DMS114 treated with DMSO at 0.1 percent for 48 hours (cell line): ENCODE measurements at regions not wholly inside any gene's neighbourhood (a gene's known extent, or its start where the extent isn't known, plus 50 kb on each side); places are given as distances from the start of the nearest gene placed in this dataset.
"Not testable (repeated sequence)": the region's sequence is repeated elsewhere in the genome, so short reads cannot be mapped to it uniquely, and the experiment has no call there.

Source experiments
- DNase-seq: peaks from one replicate; lab custom pipeline; 2025; ENCODE audit not compliant: unreplicated experiment; lab: John Stamatoyannopoulos, UW

GRCh38 chr6:1445650-1446330 is 56.4 kb downstream of the FOXF2 start:
- DNase-seq: no peak

- DNase-seq: no peak
Observed at GRCh38 chr6:1449896-1450295, 60.5 kb downstream of the FOXF2 start.

GRCh38 chr6:1453024-1453423 is 63.6 kb downstream of the FOXF2 start:
- no peak for DNase-seq

DNA sequence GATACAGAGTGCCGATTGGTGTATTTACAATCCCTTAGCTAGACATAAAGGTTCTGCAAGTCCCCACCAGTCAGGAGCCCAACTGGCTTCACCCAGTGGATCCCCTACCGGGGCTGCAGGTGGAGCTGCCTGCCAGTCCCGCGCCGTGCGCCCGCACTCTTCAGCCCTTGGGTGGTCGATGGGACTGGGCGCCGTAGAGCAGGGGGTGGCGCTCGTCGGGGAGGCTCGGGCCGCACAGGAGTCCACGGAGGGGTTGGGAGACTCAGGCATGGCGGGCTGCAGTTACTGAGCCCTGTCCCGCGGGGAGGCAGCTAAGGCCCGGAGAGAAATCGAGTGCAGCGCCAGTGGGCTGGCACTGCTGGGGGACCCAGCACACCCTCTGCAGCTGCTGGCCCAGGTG is 67.4 kb downstream of the FOXF2 start:
- DNase-seq: not testable (repeated sequence)

GRCh38 chr6:1461207-1461606 is 71.8 kb downstream of the FOXF2 start:
- no peak for DNase-seq

DNA sequence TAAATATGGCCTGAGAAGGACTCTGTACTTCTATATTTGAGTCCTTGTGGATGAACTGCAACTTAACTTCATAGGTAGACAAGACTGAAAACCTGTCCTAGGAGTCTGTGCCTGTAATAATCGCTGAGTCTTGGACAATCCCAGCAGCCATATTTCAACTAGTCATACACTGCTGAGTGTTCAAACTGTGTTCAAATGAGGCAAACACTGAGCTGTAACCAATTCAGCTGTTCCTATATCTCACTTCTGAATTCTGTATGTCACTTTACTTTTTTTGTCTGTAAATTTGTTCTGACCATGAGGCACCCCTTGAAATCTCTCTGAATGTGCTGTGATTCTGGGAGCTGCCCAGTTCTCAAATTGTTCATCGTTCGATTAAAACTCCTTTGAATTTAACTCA is 72.4 kb downstream of the FOXF2 start:
- DNase-seq: no peak

DNA sequence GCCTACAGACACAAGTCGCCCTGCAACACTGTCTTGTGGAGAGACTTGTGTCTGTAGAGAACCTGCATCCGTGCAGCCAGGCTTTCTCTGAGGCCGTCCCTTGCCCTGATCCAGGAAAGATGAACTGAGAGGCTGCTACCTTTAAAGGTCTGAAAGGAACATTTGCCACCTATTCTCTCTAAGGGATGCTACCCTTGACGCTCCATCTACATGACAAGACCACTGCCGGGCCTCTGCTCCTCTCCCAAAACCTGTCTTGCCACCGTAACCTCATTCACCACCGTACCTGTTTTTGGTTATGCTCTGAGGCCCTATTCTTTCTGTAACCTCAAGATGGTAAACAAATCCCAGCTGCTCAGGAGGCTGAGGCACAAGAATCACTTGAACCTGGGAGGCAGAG is 73.9 kb downstream of the FOXF2 start:
- no peak for DNase-seq

DNA sequence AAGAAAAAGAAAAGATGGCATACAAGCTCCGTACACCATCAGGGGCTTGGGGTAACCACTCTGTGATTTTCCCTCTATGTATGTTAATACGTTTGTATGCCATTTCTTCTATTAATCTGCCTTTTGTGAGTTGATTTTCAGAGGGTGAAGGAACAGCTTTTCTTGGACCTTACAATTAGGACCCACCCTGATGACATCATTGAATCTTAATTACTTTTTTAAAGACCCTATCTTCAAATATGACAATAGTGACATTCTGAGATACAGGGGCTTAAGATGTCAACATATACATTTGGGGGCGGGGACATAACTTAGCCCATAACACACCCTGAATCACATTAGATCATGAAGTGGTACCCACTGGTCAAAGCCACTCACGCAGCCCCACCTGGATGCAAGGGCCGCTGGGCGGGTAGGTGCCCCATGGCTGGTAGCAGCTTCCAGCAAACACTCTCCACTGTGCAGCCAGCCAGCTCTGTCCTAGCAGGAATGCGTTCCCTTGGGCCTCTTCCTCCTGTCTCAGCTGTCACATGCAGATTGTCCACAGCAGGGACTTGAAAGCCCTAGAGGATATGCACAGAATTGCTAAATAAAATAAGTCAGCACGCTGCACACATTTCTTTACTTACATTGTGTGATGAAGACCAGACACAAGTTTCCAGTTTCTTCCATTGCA is 74.5 kb downstream of the FOXF2 start:
- no peak for DNase-seq

DNA sequence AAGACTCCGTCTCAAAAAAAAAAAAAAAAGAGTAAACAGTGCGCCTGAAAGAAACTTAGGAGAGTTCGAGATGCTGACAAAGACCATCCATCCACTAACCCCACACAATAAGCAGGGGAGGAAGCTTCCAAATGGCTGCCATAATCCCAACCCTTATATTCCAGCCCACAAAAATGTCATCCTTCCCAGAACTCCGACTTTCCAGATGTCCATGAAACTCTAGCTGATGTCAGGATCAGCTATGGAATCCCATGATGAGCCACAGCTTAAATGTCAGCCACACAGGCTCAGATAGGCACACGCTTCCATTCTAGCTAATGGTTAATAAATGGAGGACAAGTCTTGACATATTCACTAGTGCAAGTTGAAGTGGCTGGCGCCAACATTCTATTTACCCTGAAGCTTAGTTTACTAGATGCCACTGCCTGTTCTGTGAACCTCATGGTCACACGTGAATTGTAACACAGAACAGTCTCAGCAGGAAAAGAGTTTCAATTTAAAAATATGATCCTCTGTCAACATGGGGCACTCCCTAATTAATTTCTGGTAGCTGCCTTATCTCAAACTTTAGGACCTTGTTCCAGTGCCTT is 75.5 kb downstream of the FOXF2 start:
- no peak for DNase-seq

GRCh38 chr6:1468126-1468525 is 78.8 kb downstream of the FOXF2 start:
- DNase-seq: no peak

GRCh38 chr6:1470040-1470439 is 80.7 kb downstream of the FOXF2 start:
- DNase-seq: no peak

DNA sequence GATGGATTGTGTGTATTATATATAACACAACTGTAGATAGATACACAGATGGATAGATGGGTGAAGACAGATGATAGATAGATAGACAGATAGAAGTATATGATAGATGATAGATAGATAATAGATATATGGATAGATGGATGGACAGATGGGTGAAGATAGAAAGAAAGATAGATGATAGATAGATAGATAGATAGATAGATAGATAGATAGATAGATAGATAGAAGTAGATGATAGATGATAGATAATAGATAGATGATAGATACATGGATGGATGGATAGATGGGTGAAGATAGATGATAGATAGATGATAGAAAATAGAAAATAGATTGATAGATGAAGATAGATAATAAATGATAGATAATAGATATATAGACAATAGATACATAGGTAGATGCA is 83.3 kb downstream of the FOXF2 start:
- DNase-seq: no peak

DNA sequence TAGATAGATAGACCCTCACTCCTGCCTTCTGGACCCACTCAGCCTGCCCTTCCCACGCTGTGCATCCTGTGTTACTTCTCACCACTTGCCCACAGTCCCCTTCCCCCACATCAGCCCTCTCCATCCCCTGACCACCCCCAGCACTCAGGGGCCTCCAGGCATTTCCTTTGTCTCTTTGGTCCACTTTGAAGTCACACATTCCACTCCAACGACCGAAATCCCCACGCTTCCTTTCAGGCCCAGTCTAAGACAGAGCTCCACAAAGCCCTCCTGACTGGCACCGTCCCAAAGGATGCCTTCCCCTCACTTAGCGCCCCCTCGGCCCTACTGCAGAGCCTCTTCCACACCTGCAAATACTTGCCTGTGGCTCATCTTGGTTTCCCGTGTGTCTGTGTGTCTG is 83.8 kb downstream of the FOXF2 start:
- no peak for DNase-seq

DNA sequence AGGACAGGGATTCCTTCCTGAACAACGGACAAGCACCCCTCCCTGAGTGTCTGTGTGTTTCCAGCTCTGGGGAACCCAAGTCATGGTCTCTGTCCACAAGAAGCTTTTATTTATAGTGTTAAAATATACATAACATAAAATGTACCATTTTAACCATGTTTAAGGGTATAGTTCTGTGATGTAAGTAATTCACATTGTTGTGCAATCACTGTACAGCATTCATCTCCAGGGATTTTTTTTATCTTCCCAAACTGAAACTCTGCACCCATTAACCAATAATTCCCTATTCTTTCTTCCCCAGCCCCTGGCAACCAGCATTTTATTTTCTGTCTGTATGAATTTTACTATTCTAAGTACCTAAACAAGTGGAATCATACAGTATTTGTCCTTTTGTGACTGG is 84.2 kb downstream of the FOXF2 start:
- DNase-seq: no peak

DNA sequence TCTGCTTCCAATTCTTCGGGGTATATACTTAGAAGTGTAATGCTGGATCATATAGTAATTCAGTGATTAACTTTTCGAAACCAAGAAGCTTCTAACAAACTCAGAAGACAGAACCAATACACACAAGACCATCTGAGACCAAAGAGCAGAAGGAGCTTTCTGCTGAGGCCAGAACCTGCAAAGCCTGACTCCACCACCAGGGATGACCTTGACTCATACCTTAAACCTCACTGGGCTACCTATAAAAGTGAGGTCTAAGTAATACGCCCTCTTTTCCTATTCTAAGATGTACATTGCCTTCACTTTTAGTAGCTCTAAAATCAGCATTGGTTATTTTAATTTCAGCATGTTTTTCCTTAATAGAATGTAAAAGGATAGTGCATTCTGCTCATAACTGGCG is 84.8 kb downstream of the FOXF2 start:
- DNase-seq: no peak

DNA sequence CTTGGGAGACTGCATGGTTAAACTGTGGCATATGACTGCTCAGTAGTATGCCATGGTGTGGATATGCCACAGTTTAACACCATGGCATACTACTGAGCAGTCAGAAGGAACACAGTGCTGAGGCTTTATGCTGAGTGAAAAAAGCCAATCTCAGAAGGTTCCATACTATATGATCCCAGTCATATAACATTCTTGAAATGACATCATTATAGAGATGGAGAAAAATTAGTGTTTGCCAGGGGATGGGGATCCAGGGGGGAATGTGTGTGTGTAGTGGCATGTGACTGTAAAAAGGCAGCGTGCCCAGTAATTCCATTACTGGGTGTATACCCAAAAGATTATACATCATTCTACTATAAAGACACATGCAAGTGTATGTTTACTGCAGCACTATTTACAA is 85.8 kb downstream of the FOXF2 start:
- DNase-seq: no peak

GRCh38 chr6:1477432-1478090 is 88.2 kb downstream of the FOXF2 start:
- DNase-seq: no peak

DNA sequence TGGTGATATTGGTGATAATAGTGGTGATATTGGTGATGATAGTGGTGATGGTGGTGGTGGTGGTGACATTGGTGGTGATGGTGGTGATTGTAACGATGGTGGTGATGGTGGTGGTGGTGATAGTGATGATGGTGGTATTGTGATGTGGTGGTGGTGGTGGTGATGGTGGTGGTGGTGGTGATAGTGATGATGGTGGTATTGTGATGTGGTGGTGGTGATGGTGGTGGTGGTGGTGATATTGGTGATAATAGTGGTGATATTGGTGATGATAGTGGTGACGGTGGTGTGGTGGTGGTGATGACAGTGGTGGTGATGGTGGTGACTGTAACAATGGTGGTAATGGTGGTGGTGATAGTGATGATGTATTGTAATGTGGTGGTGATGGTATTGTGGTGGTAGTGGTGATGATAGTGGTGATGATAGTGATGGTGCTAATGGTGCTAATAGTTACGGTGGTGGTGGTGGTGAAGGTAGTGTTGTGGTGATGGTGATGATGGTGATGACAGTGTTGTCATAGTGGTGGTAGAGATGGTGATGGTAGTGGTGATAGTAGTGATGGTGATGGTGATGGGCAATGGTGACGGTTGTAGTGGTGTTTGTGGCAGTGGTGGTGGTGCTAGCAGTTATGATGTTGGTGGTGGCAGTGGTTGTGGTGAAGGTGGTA is 88.9 kb downstream of the FOXF2 start:
- not testable (repeated sequence) for DNase-seq

GRCh38 chr6:1479095-1479494 is 89.7 kb downstream of the FOXF2 start:
- no peak for DNase-seq

- no peak for DNase-seq
Observed at GRCh38 chr6:1479601-1480221, 90.3 kb downstream of the FOXF2 start.

DNA sequence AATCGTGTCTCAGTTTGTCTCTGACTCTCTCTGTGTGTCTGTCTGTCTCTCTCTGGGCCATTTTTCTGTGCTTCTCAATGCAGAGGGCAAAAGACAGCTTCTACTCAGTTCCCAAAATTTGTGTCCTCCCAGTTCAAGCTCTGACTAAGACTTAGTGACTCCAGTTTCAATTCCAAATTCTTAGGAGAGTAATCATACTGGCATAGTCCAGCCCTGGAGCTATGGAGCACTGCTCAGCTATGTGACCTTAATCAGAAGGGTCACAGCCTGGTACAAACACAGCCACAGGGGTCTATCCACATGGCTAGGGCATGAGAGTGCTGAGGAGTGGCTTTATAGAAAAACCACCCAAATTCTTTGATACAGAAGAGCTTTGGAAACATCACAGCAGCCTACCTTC is 91.9 kb downstream of the FOXF2 start:
- DNase-seq: no peak
